ENCODE measurements at regions not wholly inside any gene's neighbourhood (a gene's known extent, or its start where the extent isn't known, plus 50 kb on each side); places are given as distances from the start of the nearest gene placed in this dataset.

GRCh38 chr10:47237316-47238260 lies 62.4 kb upstream of the GDF10 start:
- no peak for DNase-seq

- DNase-seq = no peak
Observed at GRCh38 chr10:47238331-47239095, 61.5 kb upstream of the GDF10 start.

GRCh38 chr10:47239211-47239610 lies 60.8 kb upstream of the GDF10 start:
- DNase-seq = no peak

DNA sequence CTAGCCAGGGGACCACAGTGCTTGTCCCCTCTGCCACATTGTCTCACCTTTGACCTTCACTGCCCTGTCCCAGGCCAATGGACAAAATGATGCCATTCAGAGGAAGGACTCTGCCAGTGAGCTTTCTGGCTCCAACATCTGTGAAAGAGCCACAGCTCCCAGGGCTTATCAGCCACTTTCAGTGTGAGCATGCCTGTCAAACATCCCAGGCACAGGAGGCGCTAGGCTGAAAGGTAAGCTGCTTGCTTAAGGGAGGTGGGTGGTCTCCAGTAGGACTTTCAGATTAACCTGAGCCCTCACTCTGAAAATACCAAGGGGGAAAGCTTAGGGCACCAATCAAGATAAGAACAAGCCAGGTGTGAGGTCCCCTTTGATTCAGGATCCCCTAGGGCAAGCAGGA lies 59.8 kb upstream of the GDF10 start:
- DNase-seq = no peak

DNA sequence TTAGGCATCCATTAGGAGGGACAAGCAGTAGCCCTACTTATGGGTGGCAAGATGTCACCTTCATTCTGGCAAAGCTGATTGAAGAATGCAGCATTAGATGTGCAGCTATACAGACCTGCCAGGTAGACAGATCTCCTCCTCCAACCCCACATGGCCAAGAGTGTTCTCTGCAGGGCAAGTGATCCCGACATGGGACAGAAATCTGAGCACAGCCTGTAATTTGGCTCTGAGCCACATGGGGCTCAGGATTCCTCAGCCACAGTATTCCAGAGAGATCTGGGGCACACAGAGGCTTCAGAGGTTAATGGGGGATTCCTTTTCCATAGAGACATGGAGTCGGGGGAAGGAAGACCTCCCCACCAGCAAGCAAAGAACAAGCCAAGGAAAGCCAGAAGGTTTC lies 58.7 kb upstream of the GDF10 start:
- DNase-seq = no peak

GRCh38 chr10:47241946-47242867 lies 57.8 kb upstream of the GDF10 start:
- DNase-seq = no peak

GRCh38 chr10:47243356-47243755 lies 56.6 kb upstream of the GDF10 start:
- DNase-seq = no peak

- no peak for DNase-seq
Observed at GRCh38 chr10:47243791-47244190, 56.2 kb upstream of the GDF10 start.

- no peak for DNase-seq
Observed at GRCh38 chr10:47244560-47245500, 55.2 kb upstream of the GDF10 start.

DNA sequence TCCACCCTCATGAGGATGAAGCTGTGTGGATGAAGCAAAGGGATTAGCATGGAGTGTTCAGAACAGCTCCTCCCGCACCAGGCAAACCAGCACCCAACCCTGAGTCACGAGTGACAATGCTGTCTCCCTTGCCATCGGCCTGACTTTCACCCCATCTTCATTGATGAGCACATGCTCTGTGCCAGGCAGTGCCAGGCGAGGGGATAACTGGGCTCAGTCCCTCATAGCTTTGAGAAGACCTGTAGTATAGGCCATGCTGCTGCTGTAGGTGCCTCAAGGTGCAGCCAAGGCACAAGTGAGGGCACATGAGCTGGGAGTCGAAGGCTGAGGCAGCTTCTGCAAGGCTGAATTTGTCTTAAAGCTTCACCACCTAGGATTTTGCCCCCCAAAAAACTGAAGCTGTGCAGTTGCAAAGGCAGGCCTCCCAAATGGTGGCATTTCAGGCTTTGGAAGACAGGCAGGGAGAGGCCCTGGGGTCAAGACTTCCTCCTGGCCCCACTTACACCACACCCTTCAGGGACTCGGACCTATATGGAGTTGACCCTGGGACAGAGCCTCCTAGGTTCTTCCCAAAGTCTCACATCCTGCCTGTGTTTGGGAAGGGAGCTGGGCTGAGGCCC lies 54.2 kb upstream of the GDF10 start:
- DNase-seq = no peak

- DNase-seq = no peak
Observed at GRCh38 chr10:47246406-47247147, 53.4 kb upstream of the GDF10 start.

DNA sequence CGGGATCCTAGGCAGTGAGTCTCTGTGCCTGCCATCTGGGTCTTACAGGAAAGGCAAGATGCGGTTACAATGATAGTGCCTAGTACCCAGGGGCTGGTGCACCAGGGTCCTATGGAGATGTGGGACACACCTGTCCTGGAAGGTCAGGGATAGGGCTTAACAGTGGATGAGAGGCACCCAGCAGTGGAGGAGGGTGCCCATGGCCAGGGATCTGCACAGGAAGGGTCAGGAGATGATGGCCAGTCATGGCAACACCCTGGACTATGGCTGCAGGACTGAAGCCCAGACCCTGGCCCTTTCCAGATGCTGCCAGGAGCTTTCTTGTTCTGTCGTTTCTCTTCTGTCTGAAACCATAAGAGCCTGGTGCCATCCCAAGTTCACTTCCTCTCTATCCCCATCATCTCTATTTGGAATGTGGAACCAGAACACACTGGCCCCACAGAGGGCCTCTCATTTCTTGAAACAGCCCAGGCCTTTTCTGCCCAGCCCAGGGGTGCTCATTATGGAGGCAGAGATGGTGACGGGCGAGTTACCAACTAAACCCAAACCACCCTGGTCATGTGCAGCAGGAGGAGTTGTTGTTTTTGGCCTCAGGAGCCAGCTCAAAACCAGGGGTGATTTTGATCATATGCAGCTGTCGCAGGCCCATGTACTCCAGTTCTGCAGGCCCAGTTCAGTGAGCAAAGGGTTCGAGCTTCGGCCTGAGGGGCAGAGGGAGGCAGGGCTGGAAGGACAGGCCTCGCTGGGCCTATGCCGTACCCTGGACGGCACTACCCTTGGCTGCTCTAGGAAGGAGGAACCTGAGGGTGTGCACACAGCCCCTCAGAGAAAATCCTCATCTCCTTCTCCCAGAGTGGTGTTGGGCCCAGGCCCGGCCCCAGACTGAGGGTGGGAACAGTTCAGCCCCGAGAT lies 52.6 kb upstream of the GDF10 start:
- DNase-seq = no peak

DNA sequence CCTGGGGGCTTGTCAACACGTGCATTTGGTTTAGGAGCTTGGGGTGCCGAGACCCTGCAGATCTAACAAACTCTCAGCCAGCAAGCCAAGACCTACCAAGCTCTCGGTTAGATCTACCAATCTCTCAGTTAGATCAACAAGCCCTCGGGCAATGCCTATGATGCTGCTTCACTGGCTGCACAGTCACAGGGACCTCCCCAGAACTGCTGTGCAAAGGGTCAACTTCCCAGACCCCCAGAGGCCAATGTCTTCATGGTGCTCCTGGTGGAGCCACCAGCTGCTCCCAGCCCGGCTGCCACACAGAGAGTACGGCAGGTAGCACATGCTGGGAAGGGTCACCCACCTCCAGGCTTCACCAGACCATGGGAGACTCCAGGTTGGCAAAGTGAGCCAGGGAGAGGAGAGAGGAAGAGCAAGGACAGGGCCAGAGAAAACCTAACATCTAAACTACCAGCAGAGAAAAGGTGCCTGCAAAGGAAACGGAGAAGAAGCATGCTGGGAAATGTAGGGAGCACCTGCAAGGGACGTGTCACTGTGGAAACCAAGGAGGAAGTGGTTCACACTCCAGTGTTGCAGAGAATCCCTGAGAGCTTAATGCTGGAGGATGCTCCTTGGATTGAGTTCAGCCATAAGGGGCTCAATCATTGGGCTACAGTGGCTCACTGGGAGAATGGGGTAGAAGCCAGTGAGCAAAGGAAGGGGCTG lies 51.5 kb upstream of the GDF10 start:
- no peak for DNase-seq

DNA sequence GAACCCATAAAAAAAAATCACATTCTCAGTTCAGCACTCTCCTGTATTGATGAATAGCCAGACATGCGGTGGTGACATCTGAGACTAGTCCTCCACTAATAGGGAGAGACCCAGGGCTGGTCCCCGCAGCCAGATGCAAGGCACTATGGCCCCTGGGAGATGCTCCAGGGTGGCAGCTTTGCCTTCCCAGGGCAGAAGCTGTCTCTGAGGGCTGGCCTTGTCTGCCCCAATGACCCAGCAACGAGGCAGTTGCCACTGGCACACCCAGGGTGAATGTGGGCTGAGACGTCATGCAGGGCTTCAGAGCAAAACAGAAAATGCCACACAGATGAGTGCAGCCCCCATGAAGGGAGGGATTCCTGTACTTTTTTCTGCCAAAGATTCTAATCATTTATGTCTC lies 50.1 kb upstream of the GDF10 start:
- DNase-seq = no peak

All from activated CD4-positive, alpha-beta T cell treated with anti-CD3 and anti-CD28 coated beads, Interleukin-2, amount 50 U/mL, for 48 hours (primary cell).